KMS-11 (cell line): ENCODE measurements at regions not wholly inside any gene's neighbourhood (a gene's known extent, or its start where the extent isn't known, plus 50 kb on each side); places are given as distances from the start of the nearest gene placed in this dataset.

ENCODE experiments used
- H2AFZ ChIP-seq: fragments of 200-600 bp; sonication (generic); 2 replicates; pipeline ENCODE4 v1.6.1; 2016; ENCODE audit warnings: antibody characterized with exemption, mixed run types, low read depth
- H3K27ac ChIP-seq: fragments of 200-600 bp; sonication (generic); 2 replicates; pipeline ENCODE4 v1.6.1; 2016; ENCODE audit warnings: mild to moderate bottlenecking, mixed run types
- H3K27me3 ChIP-seq: fragments of 200-600 bp; sonication (generic); 2 replicates; pipeline ENCODE4 v1.6.1; 2017; ENCODE audit warnings: mild to moderate bottlenecking, low read depth, mixed run types, moderate library complexity; ENCODE audit not compliant: insufficient read depth
- H3K36me3 ChIP-seq: fragments of 200-600 bp; sonication (generic); 2 replicates; pipeline ENCODE4 v1.6.1; 2017; ENCODE audit warnings: mild to moderate bottlenecking, mixed run types; ENCODE audit not compliant: insufficient read depth
- H3K4me1 ChIP-seq: fragments of 200-600 bp; sonication (generic); 2 replicates; pipeline ENCODE4 v1.6.1; 2016; ENCODE audit warnings: mild to moderate bottlenecking, low read depth, mixed run types; ENCODE audit not compliant: poor library complexity, severe bottlenecking
- H3K4me2 ChIP-seq: fragments of 200-600 bp; sonication (generic); 2 replicates; pipeline ENCODE4 v1.7.0; 2016; ENCODE audit warnings: mild to moderate bottlenecking, mixed run types
- H3K4me3 ChIP-seq: fragments of 200-600 bp; sonication (generic); IDR thresholded peaks from 2 replicates; pipeline ENCODE4 v1.6.1; 2017; ENCODE audit warnings: low read depth, low read length, mixed read lengths; ENCODE audit not compliant: insufficient read depth
- H3K79me2 ChIP-seq: fragments of 200-600 bp; sonication (generic); 2 replicates; pipeline ENCODE4 v1.6.1; 2016; ENCODE audit warnings: low read depth, mixed run types; ENCODE audit not compliant: insufficient read depth
- H3K9ac ChIP-seq: fragments of 200-600 bp; sonication (generic); 2 replicates; pipeline ENCODE4 v1.6.1; 2016; ENCODE audit warnings: mild to moderate bottlenecking, mixed run types
- H4K20me1 ChIP-seq: fragments of 200-600 bp; sonication (generic); 2 replicates; pipeline ENCODE4 v1.6.1; 2016; ENCODE audit warnings: mild to moderate bottlenecking, mixed run types; ENCODE audit not compliant: insufficient read depth
- CTCF ChIP-seq: fragments of 200-600 bp; sonication (generic); conservative IDR thresholded peaks from 2 replicates; pipeline ENCODE4 v1.6.1; 2017; ENCODE audit warnings: low read depth, mild to moderate bottlenecking, antibody characterized with exemption, low read length, moderate library complexity, mixed read lengths

GRCh38 chr6:155968921-155969320, 513.3 kb upstream of the NOX3 start:
- H3K27me3 ChIP-seq: no peaks in the 10 kb centered on the region
- no peak overlapping the region for H3K4me2 ChIP-seq
- H4K20me1 ChIP-seq: no peaks in the 10 kb centered on the region
- H3K9ac ChIP-seq: no peak overlapping the region
- no peaks in the 10 kb centered on the region for H3K4me1 ChIP-seq
- H3K27ac ChIP-seq: no peak overlapping the region
- no peaks in the 10 kb centered on the region for H3K36me3 ChIP-seq
- H3K79me2 ChIP-seq: no peaks in the 10 kb centered on the region
- H2AFZ ChIP-seq: no peak overlapping the region
- no peak overlapping the region for H3K4me3 ChIP-seq
- no peak for TF ChIP-seq CTCF

DNA sequence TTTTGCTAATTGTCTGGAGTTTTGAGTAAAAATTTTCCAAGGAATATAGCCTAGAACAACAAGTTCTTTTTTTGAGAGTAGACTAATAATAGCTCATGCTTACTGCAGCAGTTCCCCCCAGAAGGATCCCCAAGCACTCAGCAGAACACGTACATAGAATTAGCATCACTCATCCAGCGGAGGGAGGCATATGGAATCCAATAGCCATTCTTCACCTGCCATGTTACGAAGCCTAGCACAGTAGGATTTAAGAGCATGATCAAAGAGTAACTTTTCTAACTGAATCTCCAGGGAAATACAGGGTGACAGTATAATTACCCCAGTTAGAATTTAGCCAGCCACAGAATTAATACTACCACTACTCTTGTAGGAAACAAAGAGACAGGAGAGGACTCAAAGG, 511.7 kb upstream of the NOX3 start:
- Histone ChIP-seq H3K4me2 (no peak overlapping the region), H3K9ac (no peak overlapping the region), H3K27ac (no peak overlapping the region), H2AFZ (no peak overlapping the region), H3K36me3 (no peaks in the 10 kb centered on the region), H3K4me3 (no peak overlapping the region), H4K20me1 (no peaks in the 10 kb centered on the region), H3K79me2 (no peaks in the 10 kb centered on the region), H3K27me3 (no peaks in the 10 kb centered on the region), H3K4me1 (no peaks in the 10 kb centered on the region)
- TF ChIP-seq CTCF: no peak

DNA sequence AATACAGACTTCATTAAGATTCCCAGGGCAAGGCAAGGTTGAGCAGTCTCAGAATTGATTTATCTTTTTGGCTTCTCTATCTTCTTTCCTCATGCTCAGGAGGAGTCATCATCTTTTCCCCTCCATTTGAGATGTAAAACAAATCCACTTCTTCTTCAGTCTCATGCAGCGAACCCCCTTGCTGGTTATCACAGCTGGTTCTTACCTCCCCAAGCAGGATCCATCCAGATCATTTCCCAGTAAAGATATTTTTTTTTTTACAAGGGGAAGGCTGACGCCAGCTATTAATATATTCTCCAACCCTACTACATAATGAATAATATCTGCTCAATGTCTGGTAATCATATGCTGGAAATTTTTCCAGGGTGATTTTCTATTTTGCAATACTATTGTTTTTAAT, 508.9 kb upstream of the NOX3 start:
- Histone ChIP-seq H3K27ac (no peak overlapping the region), H3K9ac (no peak overlapping the region), H2AFZ (no peak overlapping the region), H3K27me3 (no peaks in the 10 kb centered on the region), H3K79me2 (no peaks in the 10 kb centered on the region), H3K4me3 (no peak overlapping the region), H4K20me1 (no peaks in the 10 kb centered on the region), H3K4me1 (no peaks in the 10 kb centered on the region), H3K36me3 (no peaks in the 10 kb centered on the region), H3K4me2 (no peak overlapping the region)
- TF ChIP-seq CTCF: no peak

DNA sequence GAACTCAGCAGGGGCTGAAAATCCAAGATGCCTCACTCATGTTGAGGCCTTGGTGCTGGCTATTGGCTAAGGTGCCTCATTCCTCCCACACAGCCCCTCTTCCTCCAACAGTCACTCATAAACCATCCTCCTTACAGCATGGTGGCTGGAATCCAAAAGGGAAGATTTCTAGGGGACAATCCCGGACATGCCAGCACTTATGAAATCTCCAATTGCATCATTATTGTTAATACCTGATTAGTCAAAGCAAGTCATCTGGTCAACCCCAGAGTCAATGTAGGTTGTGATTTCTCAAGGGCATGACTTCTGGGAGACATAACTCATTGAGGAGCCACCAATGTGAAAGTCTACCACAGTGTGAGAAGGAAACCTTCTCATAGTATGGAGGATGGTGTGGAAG, 506.6 kb upstream of the NOX3 start:
- Histone ChIP-seq H3K4me3 (no peak overlapping the region), H3K36me3 (no peaks in the 10 kb centered on the region), H3K9ac (no peak overlapping the region), H3K27me3 (no peaks in the 10 kb centered on the region), H3K4me2 (no peak overlapping the region), H2AFZ (no peak overlapping the region), H3K27ac (no peak overlapping the region), H4K20me1 (no peaks in the 10 kb centered on the region), H3K79me2 (no peaks in the 10 kb centered on the region), H3K4me1 (no peaks in the 10 kb centered on the region)
- no peak for TF ChIP-seq CTCF
